ENCODE measurements at regions not wholly inside any gene's neighbourhood (a gene's known extent, or its start where the extent isn't known, plus 50 kb on each side); places are given as distances from the start of the nearest gene placed in this dataset.

GRCh38 chr4:106773076-106773905 is 262.8 kb downstream of the DKK2 start:
- DNase-seq (ENCODE audit: low spot score) (no peak), FAIRE-seq (no peak)

- FAIRE-seq (no peak), DNase-seq (ENCODE audit: low spot score) (no peak)
Observed at GRCh38 chr4:106767991-106768390, 268.1 kb downstream of the DKK2 start.

GRCh38 chr4:106766519-106766918 is 269.6 kb downstream of the DKK2 start:
- no peak for FAIRE-seq
- DNase-seq (ENCODE audit: low spot score) = no peak

GRCh38 chr4:106764774-106765173 is 271.3 kb downstream of the DKK2 start:
- DNase-seq (ENCODE audit: low spot score) (no peak), FAIRE-seq (no peak)

- DNase-seq (ENCODE audit: low spot score) (no peak), FAIRE-seq (no peak)
Observed at GRCh38 chr4:106762666-106763443, 273.3 kb downstream of the DKK2 start.

- FAIRE-seq (no peak), DNase-seq (ENCODE audit: low spot score) (no peak)
Observed at GRCh38 chr4:106753426-106753825, 282.7 kb downstream of the DKK2 start.

- DNase-seq (ENCODE audit: low spot score) (no peak), FAIRE-seq (no peak)
Observed at GRCh38 chr4:106746451-106746850, 289.7 kb downstream of the DKK2 start.

GRCh38 chr4:106738121-106738520 is 298.0 kb downstream of the DKK2 start:
- no peak for DNase-seq (ENCODE audit: low spot score)
- FAIRE-seq = no peak

- no peak for FAIRE-seq
- DNase-seq (ENCODE audit: low spot score) = no peak
Observed at GRCh38 chr4:106718548-106718947, 317.6 kb downstream of the DKK2 start.

- no peak for DNase-seq (ENCODE audit: low spot score)
- FAIRE-seq = no peak
Observed at GRCh38 chr4:106717091-106717490, 319.0 kb downstream of the DKK2 start.

GRCh38 chr4:106715825-106716224 is 320.3 kb downstream of the DKK2 start:
- no peak for DNase-seq (ENCODE audit: low spot score)
- FAIRE-seq = no peak

- FAIRE-seq = no peak
Observed at GRCh38 chr4:106708464-106708816, 327.7 kb downstream of the DKK2 start.

GRCh38 chr4:106707776-106708463 is 328.2 kb downstream of the DKK2 start:
- no peak for FAIRE-seq
- no peak for DNase-seq (ENCODE audit: low spot score)

More at GRCh38 chr4:106708464-106708816, 327.7 kb downstream of the DKK2 start:
- no peak for DNase-seq (ENCODE audit: low spot score)

- FAIRE-seq (no peak), DNase-seq (ENCODE audit: low spot score) (no peak)
Observed at GRCh38 chr4:106704253-106704870, 331.8 kb downstream of the DKK2 start.

GRCh38 chr4:106700321-106700720 is 331.7 kb upstream of the GIMD1 start:
- FAIRE-seq (no peak), DNase-seq (ENCODE audit: low spot score) (no peak)

GRCh38 chr4:106698621-106699195 is 330.1 kb upstream of the GIMD1 start:
- no peak for DNase-seq (ENCODE audit: low spot score)

GRCh38 chr4:106695501-106696262 is 327.1 kb upstream of the GIMD1 start:
- FAIRE-seq = no peak

More at GRCh38 chr4:106698621-106699195, 330.1 kb upstream of the GIMD1 start:
- FAIRE-seq = no peak

GRCh38 chr4:106694232-106694631 is 325.7 kb upstream of the GIMD1 start:
- FAIRE-seq (no peak), DNase-seq (ENCODE audit: low spot score) (no peak)

More at GRCh38 chr4:106695501-106696262, 327.1 kb upstream of the GIMD1 start:
- no peak for DNase-seq (ENCODE audit: low spot score)

GRCh38 chr4:106691749-106692148 is 323.2 kb upstream of the GIMD1 start:
- FAIRE-seq (no peak), DNase-seq (ENCODE audit: low spot score) (no peak)

GRCh38 chr4:106690487-106690886 is 321.9 kb upstream of the GIMD1 start:
- no peak for FAIRE-seq
- peak; percentile 34 for DNase-seq (ENCODE audit: low spot score)
